ENCODE measurements at regions not wholly inside any gene's neighbourhood (a gene's known extent, or its start where the extent isn't known, plus 50 kb on each side); places are given as distances from the start of the nearest gene placed in this dataset.

DNA sequence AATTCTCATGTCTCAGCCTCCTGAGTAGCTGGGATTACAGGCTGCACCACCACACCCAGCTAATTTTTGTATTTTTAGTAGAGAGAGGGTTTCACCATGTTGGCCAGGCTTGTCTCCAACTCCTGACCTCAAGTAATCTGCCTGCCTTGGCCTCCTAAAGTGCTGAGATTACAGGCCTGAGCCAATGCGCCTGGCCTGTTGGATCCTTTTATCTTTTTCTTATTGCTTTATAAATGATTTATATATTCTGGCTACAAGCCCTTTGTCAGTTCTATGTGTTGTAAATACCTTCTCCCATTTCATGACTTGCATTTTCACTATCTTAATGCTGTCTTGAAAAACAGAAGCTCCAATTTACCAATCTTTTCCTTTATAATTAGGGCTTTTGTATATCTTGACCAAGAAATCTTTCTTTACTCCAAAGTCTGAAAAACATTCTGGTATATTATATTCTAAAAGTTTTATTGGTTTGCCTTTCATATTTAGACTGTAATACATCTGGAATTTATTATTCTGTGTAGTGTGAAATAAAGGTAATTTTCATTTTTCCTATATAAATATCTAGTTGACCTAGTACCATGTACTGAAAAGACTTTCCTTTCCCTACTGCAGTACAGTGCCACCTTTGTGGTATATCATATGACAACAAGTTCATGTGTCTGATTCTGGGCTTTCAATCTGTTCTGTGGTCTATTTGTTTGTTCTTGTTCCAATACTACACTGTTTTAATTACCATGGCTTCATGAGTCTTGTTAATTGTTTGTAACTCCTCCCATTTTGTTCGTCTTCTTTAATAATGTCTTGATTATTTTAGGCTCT lies 52.9 kb upstream of the RNU6-1 start:
- Histone ChIP-seq H3K4me1 (ENCODE audit: control insufficient read depth, low read depth, low read length) (no peaks in the 10 kb centered on the region), H3K4me3 (ENCODE audit: low read length) (no peak overlapping the region), H3K36me3 (ENCODE audit: control insufficient read depth, low read depth, low read length) (no peaks in the 10 kb centered on the region), H3K27me3 (ENCODE audit: control insufficient read depth, insufficient read depth, low read length) (no peaks in the 10 kb centered on the region), H3K9me3 (ENCODE audit: control insufficient read depth, low read depth, low read length) (no peaks in the 10 kb centered on the region), H3K9ac (ENCODE audit: low read length) (no peak overlapping the region), H3K27ac (ENCODE audit: low read length) (no peak overlapping the region)

GRCh38 chr15:67895237-67895636 lies 55.4 kb upstream of the RNU6-1 start:
- Histone ChIP-seq H3K27ac (ENCODE audit: low read length) (no peak overlapping the region), H3K27me3 (ENCODE audit: control insufficient read depth, insufficient read depth, low read length) (no peaks in the 10 kb centered on the region), H3K9ac (ENCODE audit: low read length) (no peak overlapping the region), H3K4me3 (ENCODE audit: low read length) (no peak overlapping the region), H3K36me3 (ENCODE audit: control insufficient read depth, low read depth, low read length) (no peaks in the 10 kb centered on the region), H3K9me3 (ENCODE audit: control insufficient read depth, low read depth, low read length) (no peaks in the 10 kb centered on the region), H3K4me1 (ENCODE audit: control insufficient read depth, low read depth, low read length) (no peaks in the 10 kb centered on the region)

GRCh38 chr15:67897646-67898339 lies 57.9 kb upstream of the RNU6-1 start:
- no peak overlapping the region for H3K9ac ChIP-seq (ENCODE audit: low read length)
- H3K4me1 ChIP-seq (ENCODE audit: control insufficient read depth, low read depth, low read length) = peaks cover under 1% of the 10 kb centered on the region
- H3K36me3 ChIP-seq (ENCODE audit: control insufficient read depth, low read depth, low read length) = no peaks in the 10 kb centered on the region
- H3K4me3 ChIP-seq (ENCODE audit: low read length) = no peak overlapping the region
- no peaks in the 10 kb centered on the region for H3K9me3 ChIP-seq (ENCODE audit: control insufficient read depth, low read depth, low read length)
- H3K27me3 ChIP-seq (ENCODE audit: control insufficient read depth, insufficient read depth, low read length) = no peaks in the 10 kb centered on the region
- H3K27ac ChIP-seq (ENCODE audit: low read length) = no peak overlapping the region

- no peaks in the 10 kb centered on the region for H3K9me3 ChIP-seq (ENCODE audit: control insufficient read depth, low read depth, low read length)
- H3K36me3 ChIP-seq (ENCODE audit: control insufficient read depth, low read depth, low read length) = no peaks in the 10 kb centered on the region
- H3K27ac ChIP-seq (ENCODE audit: low read length) = no peak overlapping the region
- peaks cover 5% of the 10 kb centered on the region for H3K4me1 ChIP-seq (ENCODE audit: control insufficient read depth, low read depth, low read length)
- H3K9ac ChIP-seq (ENCODE audit: low read length) = no peak overlapping the region
- no peak overlapping the region for H3K4me3 ChIP-seq (ENCODE audit: low read length)
- no peaks in the 10 kb centered on the region for H3K27me3 ChIP-seq (ENCODE audit: control insufficient read depth, insufficient read depth, low read length)
Observed at GRCh38 chr15:67899596-67900283, 59.9 kb upstream of the RNU6-1 start.

DNA sequence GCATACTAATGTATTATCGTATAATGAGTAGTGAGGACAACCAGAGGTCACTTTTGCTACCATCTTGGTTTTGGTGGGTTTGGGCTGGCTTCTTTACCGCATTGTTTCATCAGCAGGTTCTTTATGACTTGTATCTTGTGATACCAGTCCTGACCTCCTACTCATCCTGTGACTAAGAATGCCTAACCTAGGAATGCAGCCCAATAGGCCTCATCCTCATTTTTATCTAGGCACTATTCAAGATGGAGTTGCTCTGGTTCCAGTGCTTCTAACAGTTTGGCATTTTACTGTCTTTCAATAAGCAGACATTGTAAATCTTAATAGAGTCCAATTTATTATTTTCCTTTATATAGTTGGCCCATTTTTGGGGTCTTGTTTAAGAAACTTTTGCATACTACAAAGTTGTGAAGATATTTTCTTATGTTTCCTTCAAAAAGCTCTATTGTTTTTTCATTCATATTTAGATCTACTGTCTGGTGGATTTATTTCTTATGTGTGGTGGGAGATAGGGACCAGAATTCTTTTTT lies 60.8 kb upstream of the RNU6-1 start:
- Histone ChIP-seq H3K9ac (ENCODE audit: low read length) (no peak overlapping the region), H3K27me3 (ENCODE audit: control insufficient read depth, insufficient read depth, low read length) (no peaks in the 10 kb centered on the region), H3K9me3 (ENCODE audit: control insufficient read depth, low read depth, low read length) (no peaks in the 10 kb centered on the region), H3K36me3 (ENCODE audit: control insufficient read depth, low read depth, low read length) (no peaks in the 10 kb centered on the region), H3K4me1 (ENCODE audit: control insufficient read depth, low read depth, low read length) (peaks cover 5% of the 10 kb centered on the region), H3K4me3 (ENCODE audit: low read length) (no peak overlapping the region), H3K27ac (ENCODE audit: low read length) (no peak overlapping the region)

DNA sequence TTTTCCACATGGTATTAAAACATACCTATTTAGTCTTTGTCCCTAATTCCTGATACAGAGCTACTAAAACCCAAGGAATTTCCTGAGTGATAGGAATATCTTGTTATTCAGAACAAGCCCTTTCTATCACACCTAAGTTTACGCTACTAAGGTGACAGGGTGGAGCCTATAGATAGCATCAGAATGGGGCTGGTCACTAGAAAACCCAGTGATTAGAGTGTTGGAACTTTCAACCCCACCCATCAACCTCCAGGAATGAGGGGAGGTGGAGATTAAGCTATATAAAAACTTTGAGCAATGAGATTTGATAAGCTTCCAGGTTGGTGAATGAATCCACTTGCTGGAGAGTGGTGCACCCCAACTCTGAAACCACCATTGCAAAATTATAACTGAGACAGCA lies 62.1 kb upstream of the RNU6-1 start:
- peaks cover 5% of the 10 kb centered on the region for H3K4me1 ChIP-seq (ENCODE audit: control insufficient read depth, low read depth, low read length)
- no peak overlapping the region for H3K27ac ChIP-seq (ENCODE audit: low read length)

GRCh38 chr15:67902579-67903009 lies 62.7 kb upstream of the RNU6-1 start:
- H3K9ac ChIP-seq (ENCODE audit: low read length) = no peak overlapping the region
- H3K36me3 ChIP-seq (ENCODE audit: control insufficient read depth, low read depth, low read length) = no peaks in the 10 kb centered on the region
- no peak overlapping the region for H3K27ac ChIP-seq (ENCODE audit: low read length)
- no peak overlapping the region for H3K4me3 ChIP-seq (ENCODE audit: low read length)
- H3K27me3 ChIP-seq (ENCODE audit: control insufficient read depth, insufficient read depth, low read length) = no peaks in the 10 kb centered on the region
- H3K9me3 ChIP-seq (ENCODE audit: control insufficient read depth, low read depth, low read length) = no peaks in the 10 kb centered on the region
- H3K4me1 ChIP-seq (ENCODE audit: control insufficient read depth, low read depth, low read length) = peaks cover 5% of the 10 kb centered on the region

More for the DNA sequence above, 62.1 kb upstream of the RNU6-1 start:
- Histone ChIP-seq H3K36me3 (ENCODE audit: control insufficient read depth, low read depth, low read length) (no peaks in the 10 kb centered on the region), H3K4me3 (ENCODE audit: low read length) (no peak overlapping the region), H3K9ac (ENCODE audit: low read length) (no peak overlapping the region), H3K9me3 (ENCODE audit: control insufficient read depth, low read depth, low read length) (no peaks in the 10 kb centered on the region), H3K27me3 (ENCODE audit: control insufficient read depth, insufficient read depth, low read length) (no peaks in the 10 kb centered on the region)

DNA sequence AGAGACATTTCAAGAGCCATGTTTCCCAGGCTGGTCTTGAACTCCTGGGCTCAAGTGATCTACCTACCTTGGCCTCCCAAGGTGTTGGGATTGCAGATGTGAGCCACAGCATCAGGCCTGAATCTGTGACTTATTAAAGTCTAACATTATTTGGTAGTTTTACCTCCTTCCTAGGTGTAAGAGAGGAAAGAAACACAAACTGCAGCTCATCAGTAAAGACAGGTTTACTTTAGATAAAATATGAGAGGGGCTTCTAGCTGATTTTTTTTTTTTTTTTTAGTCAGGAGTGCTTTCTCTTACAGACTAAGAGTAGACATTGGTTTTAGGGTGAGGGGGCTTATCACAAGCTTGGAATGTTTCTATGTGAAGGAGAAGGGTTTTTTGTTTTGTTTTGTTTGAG lies 63.9 kb upstream of the RNU6-1 start:
- Histone ChIP-seq H3K27me3 (ENCODE audit: control insufficient read depth, insufficient read depth, low read length) (no peaks in the 10 kb centered on the region), H3K27ac (ENCODE audit: low read length) (no peak overlapping the region), H3K9me3 (ENCODE audit: control insufficient read depth, low read depth, low read length) (no peaks in the 10 kb centered on the region), H3K36me3 (ENCODE audit: control insufficient read depth, low read depth, low read length) (no peaks in the 10 kb centered on the region), H3K9ac (ENCODE audit: low read length) (no peak overlapping the region), H3K4me3 (ENCODE audit: low read length) (no peak overlapping the region), H3K4me1 (ENCODE audit: control insufficient read depth, low read depth, low read length) (peaks cover 5% of the 10 kb centered on the region)

GRCh38 chr15:67905628-67906027 lies 65.8 kb upstream of the RNU6-1 start:
- Histone ChIP-seq H3K27me3 (ENCODE audit: control insufficient read depth, insufficient read depth, low read length) (no peaks in the 10 kb centered on the region), H3K4me3 (ENCODE audit: low read length) (no peak overlapping the region)

DNA sequence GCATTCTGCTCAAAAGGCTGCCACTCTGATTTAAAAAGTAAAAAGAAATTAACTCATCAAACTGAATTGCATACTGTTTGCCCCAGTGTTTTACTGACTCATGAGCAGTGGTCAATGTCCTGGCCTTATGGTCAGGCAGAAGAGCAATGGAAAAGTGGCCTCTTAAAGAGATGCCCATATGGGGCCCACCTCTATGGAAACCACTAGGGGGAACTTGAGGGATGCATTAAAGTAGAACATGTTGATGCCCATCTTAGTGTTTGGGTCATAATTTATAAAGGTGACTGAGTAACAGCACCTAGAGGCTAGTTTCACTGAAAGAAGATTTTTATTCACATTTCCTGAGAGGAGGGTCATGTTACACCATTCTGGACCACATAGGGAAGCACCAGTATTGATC lies 66.5 kb upstream of the RNU6-1 start:
- Histone ChIP-seq H3K4me3 (ENCODE audit: low read length) (no peak overlapping the region), H3K36me3 (ENCODE audit: control insufficient read depth, low read depth, low read length) (no peaks in the 10 kb centered on the region), H3K27ac (ENCODE audit: low read length) (no peak overlapping the region)

More at GRCh38 chr15:67905628-67906027, 65.8 kb upstream of the RNU6-1 start:
- Histone ChIP-seq H3K9me3 (ENCODE audit: control insufficient read depth, low read depth, low read length) (peaks cover 8% of the 10 kb centered on the region), H3K4me1 (ENCODE audit: control insufficient read depth, low read depth, low read length) (peaks cover 5% of the 10 kb centered on the region), H3K9ac (ENCODE audit: low read length) (no peak overlapping the region), H3K27ac (ENCODE audit: low read length) (no peak overlapping the region), H3K36me3 (ENCODE audit: control insufficient read depth, low read depth, low read length) (no peaks in the 10 kb centered on the region)

GRCh38 chr15:67907184-67907723 lies 67.4 kb upstream of the RNU6-1 start:
- no peak overlapping the region for H3K4me3 ChIP-seq (ENCODE audit: low read length)
- peaks cover 5% of the 10 kb centered on the region for H3K4me1 ChIP-seq (ENCODE audit: control insufficient read depth, low read depth, low read length)
- H3K9me3 ChIP-seq (ENCODE audit: control insufficient read depth, low read depth, low read length) = peaks cover 8% of the 10 kb centered on the region
- H3K27ac ChIP-seq (ENCODE audit: low read length) = no peak overlapping the region
- H3K9ac ChIP-seq (ENCODE audit: low read length) = no peak overlapping the region
- H3K27me3 ChIP-seq (ENCODE audit: control insufficient read depth, insufficient read depth, low read length) = no peaks in the 10 kb centered on the region
- no peaks in the 10 kb centered on the region for H3K36me3 ChIP-seq (ENCODE audit: control insufficient read depth, low read depth, low read length)

More for the DNA sequence above, 66.5 kb upstream of the RNU6-1 start:
- Histone ChIP-seq H3K9ac (ENCODE audit: low read length) (no peak overlapping the region), H3K9me3 (ENCODE audit: control insufficient read depth, low read depth, low read length) (peaks cover 8% of the 10 kb centered on the region), H3K4me1 (ENCODE audit: control insufficient read depth, low read depth, low read length) (peaks cover 5% of the 10 kb centered on the region), H3K27me3 (ENCODE audit: control insufficient read depth, insufficient read depth, low read length) (no peaks in the 10 kb centered on the region)
